ENCODE measurements at regions not wholly inside any gene's neighbourhood (a gene's known extent, or its start where the extent isn't known, plus 50 kb on each side); places are given as distances from the start of the nearest gene placed in this dataset.
A peak's percentile ranks its signal among the peaks of the same experiment; 100 is the strongest.

DNA sequence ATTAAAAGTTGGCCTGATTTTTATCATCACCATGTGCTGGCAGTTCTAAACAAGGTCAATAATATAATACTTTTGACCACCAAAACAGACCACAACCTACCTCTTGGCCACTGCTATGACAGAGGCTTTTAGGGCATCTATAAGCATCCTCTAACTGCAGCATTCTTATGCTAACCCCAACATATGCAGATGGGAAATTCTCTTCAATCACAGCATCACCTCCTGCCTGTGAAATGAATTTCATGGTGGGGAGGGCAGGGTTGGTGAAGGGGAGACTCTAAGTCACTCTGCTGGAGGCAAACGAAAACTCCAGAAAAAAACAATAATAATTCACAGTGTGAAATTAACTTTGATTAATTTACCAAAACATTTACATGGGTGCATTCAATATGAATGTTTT is 78.8 kb upstream of the FAR2 start:
- Histone ChIP-seq H3K27ac (ENCODE audit: poor library complexity, severe bottlenecking) (no peak overlapping the region), H3K36me3 (ENCODE audit: low read depth) (no peaks in the 10 kb centered on the region), H3K9me3 (ENCODE audit: severe bottlenecking) (no peaks in the 10 kb centered on the region), H3K27me3 (ENCODE audit: insufficient read depth, poor library complexity, severe bottlenecking) (no peaks in the 10 kb centered on the region), H3K4me1 (ENCODE audit: insufficient read depth, poor library complexity, severe bottlenecking) (no peaks in the 10 kb centered on the region), H3K4me3 (ENCODE audit: severe bottlenecking) (no peak overlapping the region)
- TF ChIP-seq, protein P1, sequence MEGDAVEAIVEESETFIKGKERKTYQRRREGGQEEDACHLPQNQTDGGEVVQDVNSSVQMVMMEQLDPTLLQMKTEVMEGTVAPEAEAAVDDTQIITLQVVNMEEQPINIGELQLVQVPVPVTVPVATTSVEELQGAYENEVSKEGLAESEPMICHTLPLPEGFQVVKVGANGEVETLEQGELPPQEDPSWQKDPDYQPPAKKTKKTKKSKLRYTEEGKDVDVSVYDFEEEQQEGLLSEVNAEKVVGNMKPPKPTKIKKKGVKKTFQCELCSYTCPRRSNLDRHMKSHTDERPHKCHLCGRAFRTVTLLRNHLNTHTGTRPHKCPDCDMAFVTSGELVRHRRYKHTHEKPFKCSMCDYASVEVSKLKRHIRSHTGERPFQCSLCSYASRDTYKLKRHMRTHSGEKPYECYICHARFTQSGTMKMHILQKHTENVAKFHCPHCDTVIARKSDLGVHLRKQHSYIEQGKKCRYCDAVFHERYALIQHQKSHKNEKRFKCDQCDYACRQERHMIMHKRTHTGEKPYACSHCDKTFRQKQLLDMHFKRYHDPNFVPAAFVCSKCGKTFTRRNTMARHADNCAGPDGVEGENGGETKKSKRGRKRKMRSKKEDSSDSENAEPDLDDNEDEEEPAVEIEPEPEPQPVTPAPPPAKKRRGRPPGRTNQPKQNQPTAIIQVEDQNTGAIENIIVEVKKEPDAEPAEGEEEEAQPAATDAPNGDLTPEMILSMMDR (IDR thresholded peaks at IDR 0.05; ENCODE audit: poor library complexity, severe bottlenecking) = no peak
- ATAC-seq (ENCODE audit: low read depth) (no peak), DNase-seq (ENCODE audit: low spot score) (no peak)

DNA sequence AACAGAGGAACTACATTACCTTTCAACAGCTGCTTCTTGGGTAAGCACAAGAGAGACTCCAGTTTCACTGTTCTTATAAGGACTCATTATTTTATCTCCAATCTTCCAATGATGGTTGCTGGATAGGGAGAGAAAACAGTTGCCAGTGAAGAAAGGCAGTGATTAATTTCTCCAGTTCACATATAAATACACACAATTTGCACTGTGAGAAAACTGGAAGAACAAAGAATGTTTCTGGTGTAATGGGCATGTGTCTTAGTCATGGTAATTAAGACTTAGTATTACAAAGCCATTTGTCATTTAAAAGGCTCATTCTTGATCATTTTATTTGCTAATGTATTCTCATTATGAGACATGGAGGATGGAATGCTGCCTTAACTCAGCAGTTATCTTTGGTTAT is 78.0 kb upstream of the FAR2 start:
- TF ChIP-seq, protein P1 (IDR thresholded peaks at IDR 0.05; ENCODE audit: poor library complexity, severe bottlenecking) = no peak
- no peak for ATAC-seq (ENCODE audit: low read depth)
- H3K27me3 ChIP-seq (ENCODE audit: insufficient read depth, poor library complexity, severe bottlenecking) = no peaks in the 10 kb centered on the region
- H3K4me3 ChIP-seq (ENCODE audit: severe bottlenecking) = no peak overlapping the region
- no peaks in the 10 kb centered on the region for H3K4me1 ChIP-seq (ENCODE audit: insufficient read depth, poor library complexity, severe bottlenecking)
- H3K9me3 ChIP-seq (ENCODE audit: severe bottlenecking) = no peaks in the 10 kb centered on the region
- DNase-seq (ENCODE audit: low spot score) = no peak
- H3K27ac ChIP-seq (ENCODE audit: poor library complexity, severe bottlenecking) = no peak overlapping the region
- no peaks in the 10 kb centered on the region for H3K36me3 ChIP-seq (ENCODE audit: low read depth)

DNA sequence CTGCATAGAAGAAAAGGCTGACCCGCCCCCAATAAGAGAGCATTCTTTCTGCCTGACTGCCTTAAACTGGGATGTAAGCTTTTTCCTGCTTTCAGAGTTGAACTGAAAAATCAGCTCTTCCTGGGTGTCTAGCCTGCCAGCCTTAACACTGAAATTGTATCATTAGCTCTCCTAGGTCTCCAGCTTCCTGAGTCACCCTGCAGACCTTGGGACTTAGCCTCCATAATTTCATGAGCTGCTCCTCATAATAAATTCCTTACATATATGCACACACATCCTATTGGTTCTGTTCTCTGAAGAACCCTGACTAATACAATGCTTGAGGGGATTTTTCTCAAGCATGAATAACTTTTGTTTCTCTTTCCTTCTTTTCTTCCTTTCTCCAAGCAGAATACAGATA is 76.4 kb upstream of the FAR2 start:
- no peaks in the 10 kb centered on the region for H3K9me3 ChIP-seq (ENCODE audit: severe bottlenecking)
- H3K36me3 ChIP-seq (ENCODE audit: low read depth) = no peaks in the 10 kb centered on the region
- TF ChIP-seq, protein P1 (IDR thresholded peaks at IDR 0.05; ENCODE audit: poor library complexity, severe bottlenecking) = no peak
- ATAC-seq (ENCODE audit: low read depth) (no peak), DNase-seq (ENCODE audit: low spot score) (no peak)
- H3K4me3 ChIP-seq (ENCODE audit: severe bottlenecking) = no peak overlapping the region
- H3K27me3 ChIP-seq (ENCODE audit: insufficient read depth, poor library complexity, severe bottlenecking) = no peaks in the 10 kb centered on the region
- no peak overlapping the region for H3K27ac ChIP-seq (ENCODE audit: poor library complexity, severe bottlenecking)
- H3K4me1 ChIP-seq (ENCODE audit: insufficient read depth, poor library complexity, severe bottlenecking) = no peaks in the 10 kb centered on the region

DNA sequence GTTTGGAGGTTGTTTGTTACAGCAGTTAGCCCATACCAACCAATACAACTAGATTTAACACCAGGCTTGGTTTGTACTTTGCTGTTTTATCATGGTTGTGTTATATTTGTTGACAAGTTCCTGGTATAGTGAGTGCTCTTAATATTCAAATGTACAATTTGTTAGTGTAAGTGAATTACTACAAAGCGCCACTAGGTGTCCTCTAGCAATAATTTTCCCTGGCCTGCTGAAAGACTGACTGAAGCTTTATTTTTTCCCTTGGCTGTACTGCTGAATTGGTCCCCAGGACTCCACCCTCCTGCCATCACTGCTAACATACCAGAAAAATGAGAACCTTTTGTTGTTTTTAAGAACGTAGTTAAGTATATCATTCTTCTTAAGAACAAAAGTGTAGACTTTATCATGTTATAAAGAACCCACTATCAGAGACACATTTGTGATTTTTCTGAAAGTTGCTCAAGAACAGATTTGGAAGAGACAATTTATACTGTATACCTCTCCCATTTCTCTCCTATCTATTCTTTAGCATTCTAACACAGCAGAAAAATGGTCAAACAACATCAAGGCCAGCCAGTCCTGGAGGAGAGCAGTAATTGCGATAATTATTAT is 75.3 kb upstream of the FAR2 start:
- TF ChIP-seq, protein P1 (IDR thresholded peaks at IDR 0.05; ENCODE audit: poor library complexity, severe bottlenecking) = peak; percentile 54
- no peaks in the 10 kb centered on the region for H3K9me3 ChIP-seq (ENCODE audit: severe bottlenecking)
- no peak for ATAC-seq (ENCODE audit: low read depth)
- no peak for DNase-seq (ENCODE audit: low spot score)
- no peaks in the 10 kb centered on the region for H3K4me1 ChIP-seq (ENCODE audit: insufficient read depth, poor library complexity, severe bottlenecking)
- H3K36me3 ChIP-seq (ENCODE audit: low read depth) = no peaks in the 10 kb centered on the region
- H3K4me3 ChIP-seq (ENCODE audit: severe bottlenecking) = no peak overlapping the region
- H3K27ac ChIP-seq (ENCODE audit: poor library complexity, severe bottlenecking) = no peak overlapping the region
- no peaks in the 10 kb centered on the region for H3K27me3 ChIP-seq (ENCODE audit: insufficient read depth, poor library complexity, severe bottlenecking)

DNA sequence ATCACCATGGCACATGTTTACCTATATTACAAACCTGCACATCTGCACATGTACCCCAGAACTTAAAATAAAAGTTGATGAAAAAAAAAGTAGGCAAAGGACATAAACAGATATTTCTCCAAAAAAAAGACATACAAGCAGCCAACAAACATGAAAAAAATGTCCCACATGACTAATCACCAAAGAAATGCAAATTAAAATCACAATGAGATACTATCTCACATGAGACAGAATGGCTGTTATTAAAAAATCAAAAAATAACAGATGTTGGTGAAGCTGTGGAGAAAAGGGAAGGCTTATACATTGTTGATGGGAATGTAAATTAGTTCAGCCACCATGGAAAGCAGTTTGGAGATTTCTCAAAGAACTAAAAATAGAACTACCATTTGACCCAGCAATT is 68.0 kb upstream of the FAR2 start:
- no peak for DNase-seq (ENCODE audit: low spot score)
- no peak overlapping the region for H3K4me3 ChIP-seq (ENCODE audit: severe bottlenecking)
- peaks cover 4% of the 10 kb centered on the region for H3K4me1 ChIP-seq (ENCODE audit: insufficient read depth, poor library complexity, severe bottlenecking)
- H3K27me3 ChIP-seq (ENCODE audit: insufficient read depth, poor library complexity, severe bottlenecking) = no peaks in the 10 kb centered on the region
- no peak overlapping the region for H3K27ac ChIP-seq (ENCODE audit: poor library complexity, severe bottlenecking)
- H3K9me3 ChIP-seq (ENCODE audit: severe bottlenecking) = no peaks in the 10 kb centered on the region
- H3K36me3 ChIP-seq (ENCODE audit: low read depth) = no peaks in the 10 kb centered on the region
- TF ChIP-seq, protein P1 (IDR thresholded peaks at IDR 0.05; ENCODE audit: poor library complexity, severe bottlenecking) = no peak
- ATAC-seq (ENCODE audit: low read depth) = no peak
